Body of pancreas (tissue), 4 donors: ENCODE measurements at regions not wholly inside any gene's neighbourhood (a gene's known extent, or its start where the extent isn't known, plus 50 kb on each side); places are given as distances from the start of the nearest gene placed in this dataset.

Experiments
- POLR2A ChIP-seq, 3 donors: fragments of 450-650 bp; IDR thresholded peaks; one replicate each; pipeline ENCODE4 v1.6.1; 2016; ENCODE audit warnings: antibody characterized with exemption in 3 of 3, mild to moderate bottlenecking in 2 of 3
- TF ChIP-seq, protein P1 (sequence below), 7 experiments: fragments of 450-650 bp in 4 of 7; fragments of 200-600 bp in 3 of 7; sonication (generic) in 3 of 7; IDR thresholded peaks; one replicate each; pipeline ENCODE4 v1.5.1; 2016 to 2019; ENCODE audit warnings: antibody characterized with exemption in 7 of 7

DNA sequence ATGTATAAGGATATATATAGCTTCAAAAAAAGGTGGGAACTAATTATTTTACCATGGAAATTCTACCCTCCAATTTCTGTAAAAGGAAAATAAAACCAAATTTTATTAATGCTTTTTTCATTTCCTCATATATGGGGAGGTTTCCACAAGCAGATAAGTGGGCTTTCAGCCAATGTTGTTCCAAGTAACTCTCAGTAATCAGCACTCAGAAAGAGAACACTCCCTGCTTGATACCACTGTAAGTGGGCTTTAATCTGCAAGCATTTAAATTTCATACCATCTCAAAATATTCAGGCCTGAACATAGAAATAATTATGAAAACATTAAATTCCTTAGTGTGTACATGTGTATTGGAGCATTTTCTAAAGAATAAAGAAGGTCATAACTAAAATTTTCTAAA is 827.6 kb downstream of the C12orf50 start:
- TF ChIP-seq, protein P1, sequence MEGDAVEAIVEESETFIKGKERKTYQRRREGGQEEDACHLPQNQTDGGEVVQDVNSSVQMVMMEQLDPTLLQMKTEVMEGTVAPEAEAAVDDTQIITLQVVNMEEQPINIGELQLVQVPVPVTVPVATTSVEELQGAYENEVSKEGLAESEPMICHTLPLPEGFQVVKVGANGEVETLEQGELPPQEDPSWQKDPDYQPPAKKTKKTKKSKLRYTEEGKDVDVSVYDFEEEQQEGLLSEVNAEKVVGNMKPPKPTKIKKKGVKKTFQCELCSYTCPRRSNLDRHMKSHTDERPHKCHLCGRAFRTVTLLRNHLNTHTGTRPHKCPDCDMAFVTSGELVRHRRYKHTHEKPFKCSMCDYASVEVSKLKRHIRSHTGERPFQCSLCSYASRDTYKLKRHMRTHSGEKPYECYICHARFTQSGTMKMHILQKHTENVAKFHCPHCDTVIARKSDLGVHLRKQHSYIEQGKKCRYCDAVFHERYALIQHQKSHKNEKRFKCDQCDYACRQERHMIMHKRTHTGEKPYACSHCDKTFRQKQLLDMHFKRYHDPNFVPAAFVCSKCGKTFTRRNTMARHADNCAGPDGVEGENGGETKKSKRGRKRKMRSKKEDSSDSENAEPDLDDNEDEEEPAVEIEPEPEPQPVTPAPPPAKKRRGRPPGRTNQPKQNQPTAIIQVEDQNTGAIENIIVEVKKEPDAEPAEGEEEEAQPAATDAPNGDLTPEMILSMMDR (IDR thresholded peaks at IDR 0.05) = no peak
- no peak for TF ChIP-seq POLR2A (IDR thresholded peaks at IDR 0.05)
